GM06990 (cell line): ENCODE measurements at regions not wholly inside any gene's neighbourhood (a gene's known extent, or its start where the extent isn't known, plus 50 kb on each side); places are given as distances from the start of the nearest gene placed in this dataset.
"Not testable (repeated sequence)": the region's sequence is repeated elsewhere in the genome, so short reads cannot be mapped to it uniquely, and the experiment has no call there.

Experiments used
- DNase-seq: peaks from one replicate; pipeline ENCODE4 v3.0.0-alpha.2; 2011; ENCODE audit not compliant: insufficient read length; ENCODE audit errors: extremely low read depth
- H3K27me3 ChIP-seq: replicated peaks from 2 replicates; pipeline ENCODE4 v1.6.0; 2011; ENCODE audit warnings: low read length; ENCODE audit not compliant: control insufficient read depth, insufficient read depth
- H3K36me3 ChIP-seq: 2 replicates; pipeline ENCODE4 v1.5.1; 2011; ENCODE audit warnings: low read length; ENCODE audit not compliant: control insufficient read depth, insufficient read depth
- H3K4me3 ChIP-seq: replicated peaks from 2 replicates; pipeline ENCODE4 v1.5.1; 2011; ENCODE audit warnings: low read depth, mild to moderate bottlenecking, control low read depth, low read length
- TF ChIP-seq, protein P1 (sequence below): IDR thresholded peaks from 2 replicates; pipeline ENCODE4 v1.5.1; 2011; ENCODE audit warnings: low read length, control low read depth, mild to moderate bottlenecking, inconsistent platforms; ENCODE audit not compliant: insufficient read depth, poor library complexity, severe bottlenecking

DNA sequence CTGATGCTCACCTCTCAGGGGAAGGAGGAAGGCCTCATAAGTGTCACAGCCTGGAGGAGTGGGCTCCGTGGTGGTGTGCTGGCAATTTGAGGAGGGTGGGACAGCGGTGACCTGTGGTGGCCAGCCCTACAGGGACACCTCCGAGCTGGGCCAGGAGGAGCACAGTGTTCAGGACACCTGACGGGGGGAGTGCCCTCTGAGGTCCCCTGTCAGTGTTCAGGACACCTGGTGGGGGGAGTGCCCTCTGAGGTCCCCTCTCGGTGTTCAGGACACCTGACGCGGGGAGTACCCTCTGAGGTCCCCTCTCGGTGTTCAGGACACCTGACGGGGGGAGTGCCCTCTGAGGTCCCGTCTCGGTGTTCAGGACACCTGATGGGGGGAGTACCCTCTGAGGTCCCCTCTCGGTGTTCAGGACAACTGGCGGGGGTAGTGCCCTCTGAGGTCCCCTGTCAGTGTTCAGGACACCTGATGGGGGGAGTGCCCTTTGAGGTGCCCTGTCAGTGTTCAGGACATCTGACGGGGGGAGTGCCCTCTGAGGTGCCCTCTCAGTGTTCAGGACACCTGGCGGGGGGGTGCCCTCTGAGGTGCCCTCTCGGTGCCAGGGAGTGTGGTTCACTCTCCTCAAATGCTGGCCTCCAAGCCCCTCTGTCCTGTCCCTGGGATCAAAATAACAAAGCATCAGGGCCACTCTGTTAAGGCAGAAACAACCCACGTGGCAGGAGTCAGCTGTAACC is 73.4 kb upstream of the ZNF469 start:
- Histone ChIP-seq H3K4me3 (no peak overlapping the region), H3K27me3 (no peaks in the 10 kb centered on the region; the same call in 1 of the 2 replicates), H3K36me3 (no peaks in the 10 kb centered on the region)
- no peak for DNase-seq
- TF ChIP-seq, protein P1, sequence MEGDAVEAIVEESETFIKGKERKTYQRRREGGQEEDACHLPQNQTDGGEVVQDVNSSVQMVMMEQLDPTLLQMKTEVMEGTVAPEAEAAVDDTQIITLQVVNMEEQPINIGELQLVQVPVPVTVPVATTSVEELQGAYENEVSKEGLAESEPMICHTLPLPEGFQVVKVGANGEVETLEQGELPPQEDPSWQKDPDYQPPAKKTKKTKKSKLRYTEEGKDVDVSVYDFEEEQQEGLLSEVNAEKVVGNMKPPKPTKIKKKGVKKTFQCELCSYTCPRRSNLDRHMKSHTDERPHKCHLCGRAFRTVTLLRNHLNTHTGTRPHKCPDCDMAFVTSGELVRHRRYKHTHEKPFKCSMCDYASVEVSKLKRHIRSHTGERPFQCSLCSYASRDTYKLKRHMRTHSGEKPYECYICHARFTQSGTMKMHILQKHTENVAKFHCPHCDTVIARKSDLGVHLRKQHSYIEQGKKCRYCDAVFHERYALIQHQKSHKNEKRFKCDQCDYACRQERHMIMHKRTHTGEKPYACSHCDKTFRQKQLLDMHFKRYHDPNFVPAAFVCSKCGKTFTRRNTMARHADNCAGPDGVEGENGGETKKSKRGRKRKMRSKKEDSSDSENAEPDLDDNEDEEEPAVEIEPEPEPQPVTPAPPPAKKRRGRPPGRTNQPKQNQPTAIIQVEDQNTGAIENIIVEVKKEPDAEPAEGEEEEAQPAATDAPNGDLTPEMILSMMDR, result no peak

DNA sequence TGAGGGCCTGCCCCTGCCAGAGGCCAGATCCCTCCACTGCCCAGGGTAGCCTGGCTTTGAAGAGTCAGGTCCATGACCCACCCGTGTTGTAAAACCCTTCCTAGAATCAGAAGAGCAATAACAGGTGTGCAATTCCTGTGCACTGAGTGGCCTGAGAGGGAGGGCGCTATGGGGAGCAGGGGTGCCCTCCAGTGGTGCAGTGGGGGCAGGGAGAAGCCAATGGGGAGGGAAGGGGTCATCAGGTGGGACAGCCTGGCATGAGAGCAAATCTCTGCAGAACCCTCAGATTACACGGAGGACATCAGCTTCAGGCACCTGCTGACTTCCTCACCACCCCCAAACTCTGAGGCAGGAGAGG is 72.9 kb upstream of the ZNF469 start:
- H3K4me3 ChIP-seq, result no peak overlapping the region
- H3K27me3 ChIP-seq, result no peaks in the 10 kb centered on the region; the same call in 1 of the 2 replicates
- DNase-seq, result no peak
- no peaks in the 10 kb centered on the region for H3K36me3 ChIP-seq
- TF ChIP-seq, protein P1, result no peak

DNA sequence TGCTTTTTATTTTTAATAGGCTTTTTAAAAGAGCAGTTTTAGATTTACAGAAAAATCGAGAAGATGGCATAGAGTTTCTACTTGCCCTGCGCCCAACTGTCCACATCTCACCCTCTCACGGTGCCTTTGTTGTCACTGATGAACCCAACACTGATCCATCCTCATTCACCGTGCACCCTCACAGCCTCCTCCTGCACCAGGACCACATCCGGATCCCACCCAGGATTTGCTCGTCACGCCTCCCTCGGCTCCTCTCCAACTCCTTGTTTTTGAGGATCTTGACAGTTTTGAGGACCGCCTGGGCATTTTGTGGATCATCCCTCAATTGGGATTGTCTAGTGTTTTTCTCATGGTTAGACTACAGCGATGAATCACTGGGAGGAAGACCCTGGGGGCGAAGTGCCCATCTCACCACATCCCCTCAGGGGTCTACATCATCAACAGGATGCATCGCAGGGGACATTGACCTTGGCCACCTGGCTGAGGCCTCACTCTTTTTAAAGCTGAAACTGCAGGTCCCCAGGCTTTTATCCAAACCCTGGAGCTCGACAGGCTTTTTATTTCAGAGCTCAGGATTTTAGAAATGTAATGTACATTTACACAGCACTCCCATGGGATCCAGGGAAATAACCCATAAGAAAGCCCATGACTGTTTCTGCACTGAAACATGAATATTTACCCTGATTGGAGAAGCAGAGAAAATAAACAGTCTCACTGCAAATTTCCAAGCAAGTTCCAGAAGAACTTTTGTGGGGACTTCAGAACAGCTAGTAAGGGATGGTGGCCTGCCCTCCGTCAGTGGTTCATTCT is 71.8 kb upstream of the ZNF469 start:
- Histone ChIP-seq H3K27me3 (no peaks in the 10 kb centered on the region; the same call in 1 of the 2 replicates), H3K4me3 (no peak overlapping the region), H3K36me3 (no peaks in the 10 kb centered on the region)
- TF ChIP-seq, protein P1, result no peak
- DNase-seq, result no peak

DNA sequence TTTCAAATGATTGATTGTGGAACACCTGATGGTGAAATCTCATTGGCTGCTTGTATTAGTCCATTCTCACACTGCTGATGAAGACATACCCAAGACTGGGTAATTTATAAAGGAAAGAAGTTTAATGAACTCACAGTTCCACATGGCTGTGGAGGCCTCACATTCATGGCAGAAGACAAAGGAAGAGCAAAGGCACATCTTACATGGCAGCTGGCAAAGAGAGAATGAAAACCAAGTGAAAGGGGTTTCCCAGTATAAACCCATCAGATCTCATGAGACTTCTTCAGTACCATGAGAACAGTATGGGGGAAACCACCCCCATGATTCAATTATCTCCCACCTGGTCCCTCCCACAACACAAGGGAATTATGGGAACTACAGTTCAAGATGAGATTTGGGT is 70.9 kb upstream of the ZNF469 start:
- H3K4me3 ChIP-seq, H3K36me3 ChIP-seq, DNase-seq, H3K27me3 ChIP-seq: not testable (repeated sequence)

DNA sequence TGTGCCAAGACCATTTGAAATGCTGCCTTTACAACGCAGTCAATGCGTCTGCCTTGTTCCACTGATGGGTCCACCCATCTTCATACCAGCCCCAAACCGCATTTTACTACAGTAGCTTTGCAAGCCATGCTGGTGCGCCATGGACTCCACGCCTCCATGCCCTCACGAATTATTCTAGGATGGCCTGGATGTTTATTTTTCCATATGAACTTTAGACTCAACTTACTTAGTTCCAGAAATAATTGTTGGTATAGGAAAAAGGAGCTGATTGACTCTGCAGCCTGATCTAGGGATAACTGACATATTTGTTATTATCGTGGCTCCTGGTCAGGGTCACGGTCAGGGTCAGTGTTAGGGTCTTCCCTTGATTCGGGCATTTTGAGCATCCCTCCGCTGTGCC is 70.0 kb upstream of the ZNF469 start:
- Histone ChIP-seq H3K36me3 (no peaks in the 10 kb centered on the region), H3K27me3 (no peaks in the 10 kb centered on the region; the same call in 1 of the 2 replicates), H3K4me3 (no peak overlapping the region)
- DNase-seq, result no peak
- TF ChIP-seq, protein P1, result no peak

DNA sequence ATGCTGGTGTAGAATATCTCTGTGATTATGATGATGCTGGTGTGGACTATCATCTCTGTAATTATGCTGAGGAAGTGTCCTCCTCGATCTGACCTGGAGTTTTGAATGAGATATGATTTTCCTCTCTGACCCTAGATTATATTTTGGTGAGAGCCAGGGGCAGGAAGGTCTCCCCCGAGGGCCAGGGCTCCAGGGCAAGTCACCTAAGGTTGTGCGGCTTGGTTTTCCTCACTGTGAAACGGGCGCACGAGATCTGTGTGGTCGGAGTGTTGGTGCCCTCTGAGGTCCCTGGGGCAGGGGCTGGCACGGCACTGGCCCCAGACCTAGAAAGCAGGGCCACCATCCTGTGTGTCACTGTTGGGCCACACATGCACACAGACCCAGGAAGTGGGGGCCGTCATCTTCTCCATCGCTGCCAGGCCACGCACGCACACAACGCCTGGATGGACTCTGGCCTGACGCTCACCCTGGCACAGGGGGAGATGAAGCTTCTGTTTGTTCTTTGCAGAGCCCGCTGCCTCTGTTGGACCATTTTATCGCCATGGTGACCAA is 67.7 kb upstream of the ZNF469 start:
- no peak overlapping the region for H3K4me3 ChIP-seq
- no peak for DNase-seq
- TF ChIP-seq, protein P1, result no peak

More for the DNA sequence above, 67.7 kb upstream of the ZNF469 start:
- Histone ChIP-seq H3K36me3 (no peaks in the 10 kb centered on the region), H3K27me3 (no peaks in the 10 kb centered on the region)
